ENCODE measurements at regions not wholly inside any gene's neighbourhood (a gene's known extent, or its start where the extent isn't known, plus 50 kb on each side); places are given as distances from the start of the nearest gene placed in this dataset.

DNA sequence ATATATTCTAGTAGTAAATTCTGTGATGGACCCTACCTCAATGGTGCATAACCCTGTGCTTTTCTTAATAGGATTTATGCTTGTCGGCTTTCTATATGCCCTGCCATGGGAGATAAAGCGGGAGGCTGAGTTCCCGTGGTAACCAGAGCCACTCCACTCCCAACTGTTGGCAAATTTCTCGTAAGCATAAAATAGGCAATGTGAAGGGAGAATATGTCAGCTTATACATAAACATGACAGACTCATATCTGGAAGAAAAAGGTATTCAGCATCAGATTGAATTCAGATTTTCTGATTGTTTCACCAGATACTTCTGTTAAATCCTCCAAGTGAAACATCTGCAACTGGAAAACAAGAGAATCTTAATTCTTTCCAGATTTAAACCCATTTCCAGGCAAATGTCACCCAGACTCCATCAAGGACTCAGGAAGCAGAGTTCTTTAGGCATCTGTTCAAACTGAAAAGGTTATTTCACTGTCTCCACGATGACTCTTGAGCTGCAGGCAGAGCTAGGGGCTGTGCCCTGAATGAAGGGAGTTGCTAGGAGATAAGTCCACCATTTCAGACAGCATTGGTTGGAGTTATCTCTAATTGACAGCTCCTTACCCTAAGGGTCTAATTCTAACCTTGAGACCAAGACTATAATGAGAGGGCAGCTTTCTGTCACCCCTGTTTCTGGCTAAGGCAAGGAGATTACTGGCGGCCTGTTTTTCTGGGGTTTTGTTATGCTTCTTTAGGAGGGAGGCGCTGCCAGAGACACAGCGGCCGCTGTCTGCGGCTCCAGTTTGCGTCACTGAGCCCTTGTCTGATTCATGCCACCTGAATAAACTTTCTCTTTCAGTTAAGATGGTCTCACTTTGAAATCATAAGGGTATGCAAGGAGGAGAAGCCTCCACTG, 381.3 kb downstream of the SOX11 start:
- TF ChIP-seq EZH2 (IDR thresholded peaks at IDR 0.05; ENCODE audit: low read length) = no peak
- TF ChIP-seq, protein P1, sequence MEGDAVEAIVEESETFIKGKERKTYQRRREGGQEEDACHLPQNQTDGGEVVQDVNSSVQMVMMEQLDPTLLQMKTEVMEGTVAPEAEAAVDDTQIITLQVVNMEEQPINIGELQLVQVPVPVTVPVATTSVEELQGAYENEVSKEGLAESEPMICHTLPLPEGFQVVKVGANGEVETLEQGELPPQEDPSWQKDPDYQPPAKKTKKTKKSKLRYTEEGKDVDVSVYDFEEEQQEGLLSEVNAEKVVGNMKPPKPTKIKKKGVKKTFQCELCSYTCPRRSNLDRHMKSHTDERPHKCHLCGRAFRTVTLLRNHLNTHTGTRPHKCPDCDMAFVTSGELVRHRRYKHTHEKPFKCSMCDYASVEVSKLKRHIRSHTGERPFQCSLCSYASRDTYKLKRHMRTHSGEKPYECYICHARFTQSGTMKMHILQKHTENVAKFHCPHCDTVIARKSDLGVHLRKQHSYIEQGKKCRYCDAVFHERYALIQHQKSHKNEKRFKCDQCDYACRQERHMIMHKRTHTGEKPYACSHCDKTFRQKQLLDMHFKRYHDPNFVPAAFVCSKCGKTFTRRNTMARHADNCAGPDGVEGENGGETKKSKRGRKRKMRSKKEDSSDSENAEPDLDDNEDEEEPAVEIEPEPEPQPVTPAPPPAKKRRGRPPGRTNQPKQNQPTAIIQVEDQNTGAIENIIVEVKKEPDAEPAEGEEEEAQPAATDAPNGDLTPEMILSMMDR (optimal IDR thresholded peaks at IDR 0.05 in 1 of 3, IDR thresholded peaks at IDR 0.05 in 1 of 3, conservative IDR thresholded peaks at IDR 0.05 in 1 of 3; ENCODE audit: extremely low read depth in 1 of 3, insufficient read depth in 2 of 3, low read length in 3 of 3) = no peak
